ENCODE measurements at regions not wholly inside any gene's neighbourhood (a gene's known extent, or its start where the extent isn't known, plus 50 kb on each side); places are given as distances from the start of the nearest gene placed in this dataset.

- Histone ChIP-seq H3K4me1 (ENCODE audit: control insufficient read depth, insufficient read depth, low read length, unreplicated experiment) (no peaks in the 10 kb centered on the region), H2AFZ (ENCODE audit: low read length, unreplicated experiment) (no peak overlapping the region), H3K27me3 (ENCODE audit: insufficient read depth, low read length) (no peaks in the 10 kb centered on the region), H3K4me3 (ENCODE audit: low read depth, low read length) (no peak overlapping the region), H3K36me3 (ENCODE audit: insufficient read depth, low read length) (no peaks in the 10 kb centered on the region), H3K27ac (ENCODE audit: low read depth, low read length) (no peak overlapping the region), H3K79me2 (ENCODE audit: control insufficient read depth, insufficient read depth, low read length, unreplicated experiment) (no peaks in the 10 kb centered on the region)
Measured at GRCh38 chr20:60905919-60906318, 346.1 kb upstream of the CDH4 start.

- Histone ChIP-seq H3K4me3 (ENCODE audit: low read depth, low read length) (no peak overlapping the region), H3K27ac (ENCODE audit: low read depth, low read length) (no peak overlapping the region), H3K4me1 (ENCODE audit: control insufficient read depth, insufficient read depth, low read length, unreplicated experiment) (no peaks in the 10 kb centered on the region), H3K36me3 (ENCODE audit: insufficient read depth, low read length) (no peaks in the 10 kb centered on the region), H3K27me3 (ENCODE audit: insufficient read depth, low read length) (no peaks in the 10 kb centered on the region), H3K79me2 (ENCODE audit: control insufficient read depth, insufficient read depth, low read length, unreplicated experiment) (no peaks in the 10 kb centered on the region), H2AFZ (ENCODE audit: low read length, unreplicated experiment) (no peak overlapping the region)
Measured at GRCh38 chr20:60906555-60906954, 345.5 kb upstream of the CDH4 start.

GRCh38 chr20:60913298-60913697 is 338.8 kb upstream of the CDH4 start:
- Histone ChIP-seq H3K27ac (ENCODE audit: low read depth, low read length) (no peak overlapping the region), H3K27me3 (ENCODE audit: insufficient read depth, low read length) (no peaks in the 10 kb centered on the region), H3K4me1 (ENCODE audit: control insufficient read depth, insufficient read depth, low read length, unreplicated experiment) (no peaks in the 10 kb centered on the region)

GRCh38 chr20:60921022-60921622 is 330.9 kb upstream of the CDH4 start:
- no peaks in the 10 kb centered on the region for H3K4me1 ChIP-seq (ENCODE audit: control insufficient read depth, insufficient read depth, low read length, unreplicated experiment)
- no peak overlapping the region for H3K27ac ChIP-seq (ENCODE audit: low read depth, low read length)
- no peak overlapping the region for H3K4me3 ChIP-seq (ENCODE audit: low read depth, low read length)
- H3K79me2 ChIP-seq (ENCODE audit: control insufficient read depth, insufficient read depth, low read length, unreplicated experiment), result no peaks in the 10 kb centered on the region
- H3K36me3 ChIP-seq (ENCODE audit: insufficient read depth, low read length), result no peaks in the 10 kb centered on the region
- no peaks in the 10 kb centered on the region for H3K27me3 ChIP-seq (ENCODE audit: insufficient read depth, low read length)
- H2AFZ ChIP-seq (ENCODE audit: low read length, unreplicated experiment), result no peak overlapping the region

More at GRCh38 chr20:60913298-60913697, 338.8 kb upstream of the CDH4 start:
- no peaks in the 10 kb centered on the region for H3K79me2 ChIP-seq (ENCODE audit: control insufficient read depth, insufficient read depth, low read length, unreplicated experiment)
- no peak overlapping the region for H2AFZ ChIP-seq (ENCODE audit: low read length, unreplicated experiment)
- no peak overlapping the region for H3K4me3 ChIP-seq (ENCODE audit: low read depth, low read length)
- no peaks in the 10 kb centered on the region for H3K36me3 ChIP-seq (ENCODE audit: insufficient read depth, low read length)

GRCh38 chr20:60926831-60927230 is 325.2 kb upstream of the CDH4 start:
- Histone ChIP-seq H3K36me3 (ENCODE audit: insufficient read depth, low read length) (no peaks in the 10 kb centered on the region), H3K4me3 (ENCODE audit: low read depth, low read length) (no peak overlapping the region), H2AFZ (ENCODE audit: low read length, unreplicated experiment) (no peak overlapping the region), H3K4me1 (ENCODE audit: control insufficient read depth, insufficient read depth, low read length, unreplicated experiment) (no peaks in the 10 kb centered on the region), H3K27me3 (ENCODE audit: insufficient read depth, low read length) (no peaks in the 10 kb centered on the region), H3K27ac (ENCODE audit: low read depth, low read length) (no peak overlapping the region), H3K79me2 (ENCODE audit: control insufficient read depth, insufficient read depth, low read length, unreplicated experiment) (no peaks in the 10 kb centered on the region)

GRCh38 chr20:60928341-60928740 is 323.7 kb upstream of the CDH4 start:
- Histone ChIP-seq H3K27me3 (ENCODE audit: insufficient read depth, low read length) (no peaks in the 10 kb centered on the region), H3K27ac (ENCODE audit: low read depth, low read length) (no peak overlapping the region), H3K4me3 (ENCODE audit: low read depth, low read length) (no peak overlapping the region), H2AFZ (ENCODE audit: low read length, unreplicated experiment) (no peak overlapping the region), H3K79me2 (ENCODE audit: control insufficient read depth, insufficient read depth, low read length, unreplicated experiment) (no peaks in the 10 kb centered on the region), H3K36me3 (ENCODE audit: insufficient read depth, low read length) (no peaks in the 10 kb centered on the region), H3K4me1 (ENCODE audit: control insufficient read depth, insufficient read depth, low read length, unreplicated experiment) (no peaks in the 10 kb centered on the region)

GRCh38 chr20:60930023-60930790 is 321.9 kb upstream of the CDH4 start:
- Histone ChIP-seq H3K4me1 (ENCODE audit: control insufficient read depth, insufficient read depth, low read length, unreplicated experiment) (no peaks in the 10 kb centered on the region), H3K4me3 (ENCODE audit: low read depth, low read length) (no peak overlapping the region), H3K36me3 (ENCODE audit: insufficient read depth, low read length) (no peaks in the 10 kb centered on the region), H3K79me2 (ENCODE audit: control insufficient read depth, insufficient read depth, low read length, unreplicated experiment) (no peaks in the 10 kb centered on the region), H3K27ac (ENCODE audit: low read depth, low read length) (no peak overlapping the region), H2AFZ (ENCODE audit: low read length, unreplicated experiment) (no peak overlapping the region), H3K27me3 (ENCODE audit: insufficient read depth, low read length) (no peaks in the 10 kb centered on the region)

- H3K36me3 ChIP-seq (ENCODE audit: insufficient read depth, low read length), result no peaks in the 10 kb centered on the region
- H3K4me3 ChIP-seq (ENCODE audit: low read depth, low read length), result no peak overlapping the region
- no peaks in the 10 kb centered on the region for H3K4me1 ChIP-seq (ENCODE audit: control insufficient read depth, insufficient read depth, low read length, unreplicated experiment)
- H3K79me2 ChIP-seq (ENCODE audit: control insufficient read depth, insufficient read depth, low read length, unreplicated experiment), result no peaks in the 10 kb centered on the region
- H3K27ac ChIP-seq (ENCODE audit: low read depth, low read length), result no peak overlapping the region
- H2AFZ ChIP-seq (ENCODE audit: low read length, unreplicated experiment), result no peak overlapping the region
- H3K27me3 ChIP-seq (ENCODE audit: insufficient read depth, low read length), result no peaks in the 10 kb centered on the region; the same call in 1 of the 2 replicates
Measured at GRCh38 chr20:60931696-60932095, 320.4 kb upstream of the CDH4 start.

- H2AFZ ChIP-seq (ENCODE audit: low read length, unreplicated experiment), result no peak overlapping the region
- no peaks in the 10 kb centered on the region for H3K79me2 ChIP-seq (ENCODE audit: control insufficient read depth, insufficient read depth, low read length, unreplicated experiment)
- H3K4me1 ChIP-seq (ENCODE audit: control insufficient read depth, insufficient read depth, low read length, unreplicated experiment), result no peaks in the 10 kb centered on the region
- H3K27ac ChIP-seq (ENCODE audit: low read depth, low read length), result no peak overlapping the region
- no peak overlapping the region for H3K4me3 ChIP-seq (ENCODE audit: low read depth, low read length)
- no peaks in the 10 kb centered on the region for H3K36me3 ChIP-seq (ENCODE audit: insufficient read depth, low read length)
- no peaks in the 10 kb centered on the region; the same call in 1 of the 2 replicates for H3K27me3 ChIP-seq (ENCODE audit: insufficient read depth, low read length)
Measured at GRCh38 chr20:60934724-60935123, 317.3 kb upstream of the CDH4 start.

GRCh38 chr20:60935971-60936370 is 316.1 kb upstream of the CDH4 start:
- H3K27ac ChIP-seq (ENCODE audit: low read depth, low read length), result no peak overlapping the region
- H3K27me3 ChIP-seq (ENCODE audit: insufficient read depth, low read length), result no peaks in the 10 kb centered on the region; the same call in 1 of the 2 replicates
- H3K36me3 ChIP-seq (ENCODE audit: insufficient read depth, low read length), result no peaks in the 10 kb centered on the region
- no peaks in the 10 kb centered on the region for H3K79me2 ChIP-seq (ENCODE audit: control insufficient read depth, insufficient read depth, low read length, unreplicated experiment)
- H3K4me1 ChIP-seq (ENCODE audit: control insufficient read depth, insufficient read depth, low read length, unreplicated experiment), result no peaks in the 10 kb centered on the region
- no peak overlapping the region for H3K4me3 ChIP-seq (ENCODE audit: low read depth, low read length)
- H2AFZ ChIP-seq (ENCODE audit: low read length, unreplicated experiment), result no peak overlapping the region

- H3K79me2 ChIP-seq (ENCODE audit: control insufficient read depth, insufficient read depth, low read length, unreplicated experiment), result no peaks in the 10 kb centered on the region
- H3K4me3 ChIP-seq (ENCODE audit: low read depth, low read length), result no peak overlapping the region
- H3K36me3 ChIP-seq (ENCODE audit: insufficient read depth, low read length), result no peaks in the 10 kb centered on the region
- H3K27ac ChIP-seq (ENCODE audit: low read depth, low read length), result no peak overlapping the region
- no peaks in the 10 kb centered on the region; the same call in 1 of the 2 replicates for H3K27me3 ChIP-seq (ENCODE audit: insufficient read depth, low read length)
- no peak overlapping the region for H2AFZ ChIP-seq (ENCODE audit: low read length, unreplicated experiment)
- no peaks in the 10 kb centered on the region for H3K4me1 ChIP-seq (ENCODE audit: control insufficient read depth, insufficient read depth, low read length, unreplicated experiment)
Measured at GRCh38 chr20:60937585-60937984, 314.5 kb upstream of the CDH4 start.

Data from ACC112 (cell line).